Choroid plexus epithelial cell (primary cell): ENCODE measurements at regions not wholly inside any gene's neighbourhood (a gene's known extent, or its start where the extent isn't known, plus 50 kb on each side); places are given as distances from the start of the nearest gene placed in this dataset.

ENCODE experiments used
- DNase-seq: peaks from one replicate; pipeline ENCODE4 v3.0.0-alpha.2; 2010; ENCODE audit warnings: low read depth
- H3K4me3 ChIP-seq: 2 replicates; pipeline ENCODE4 v1.5.1; 2011; ENCODE audit warnings: low read depth, mild to moderate bottlenecking, control low read depth, low read length, moderate library complexity
- TF ChIP-seq, protein P1 (sequence below): conservative IDR thresholded peaks from 2 replicates; pipeline ENCODE4 v1.5.1; 2011; ENCODE audit warnings: low read depth, mild to moderate bottlenecking, control low read depth, inconsistent platforms, low read length, moderate library complexity

DNA sequence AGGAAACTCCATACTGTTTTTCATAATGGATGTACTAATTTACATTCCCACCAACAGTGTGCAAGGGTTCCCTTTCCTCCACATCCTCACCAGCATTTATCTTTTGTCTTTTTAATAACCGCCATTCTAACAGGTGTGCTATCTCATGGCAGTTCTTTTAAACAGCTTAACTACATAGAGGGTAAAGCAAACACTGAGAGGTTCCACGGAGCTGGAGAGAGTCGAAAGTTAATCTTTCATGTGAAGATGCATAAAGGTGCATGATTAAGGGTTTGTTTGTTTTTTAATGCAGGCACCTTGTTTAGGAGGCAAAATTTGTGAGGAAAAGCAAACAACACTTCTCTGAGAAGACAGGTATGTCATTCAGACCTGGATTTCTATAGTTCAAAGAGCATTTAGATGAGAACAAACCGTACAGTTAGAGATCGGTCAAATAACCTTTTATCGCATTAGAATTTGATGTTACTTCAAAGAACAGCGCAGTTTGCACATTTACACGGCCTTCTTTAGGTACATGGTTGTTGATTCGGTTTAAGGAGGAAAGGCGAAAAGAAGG, 193.9 kb downstream of the RBM26 start:
- no peak for DNase-seq
- H3K4me3 ChIP-seq = no peak overlapping the region
- TF ChIP-seq, protein P1, sequence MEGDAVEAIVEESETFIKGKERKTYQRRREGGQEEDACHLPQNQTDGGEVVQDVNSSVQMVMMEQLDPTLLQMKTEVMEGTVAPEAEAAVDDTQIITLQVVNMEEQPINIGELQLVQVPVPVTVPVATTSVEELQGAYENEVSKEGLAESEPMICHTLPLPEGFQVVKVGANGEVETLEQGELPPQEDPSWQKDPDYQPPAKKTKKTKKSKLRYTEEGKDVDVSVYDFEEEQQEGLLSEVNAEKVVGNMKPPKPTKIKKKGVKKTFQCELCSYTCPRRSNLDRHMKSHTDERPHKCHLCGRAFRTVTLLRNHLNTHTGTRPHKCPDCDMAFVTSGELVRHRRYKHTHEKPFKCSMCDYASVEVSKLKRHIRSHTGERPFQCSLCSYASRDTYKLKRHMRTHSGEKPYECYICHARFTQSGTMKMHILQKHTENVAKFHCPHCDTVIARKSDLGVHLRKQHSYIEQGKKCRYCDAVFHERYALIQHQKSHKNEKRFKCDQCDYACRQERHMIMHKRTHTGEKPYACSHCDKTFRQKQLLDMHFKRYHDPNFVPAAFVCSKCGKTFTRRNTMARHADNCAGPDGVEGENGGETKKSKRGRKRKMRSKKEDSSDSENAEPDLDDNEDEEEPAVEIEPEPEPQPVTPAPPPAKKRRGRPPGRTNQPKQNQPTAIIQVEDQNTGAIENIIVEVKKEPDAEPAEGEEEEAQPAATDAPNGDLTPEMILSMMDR = no peak

DNA sequence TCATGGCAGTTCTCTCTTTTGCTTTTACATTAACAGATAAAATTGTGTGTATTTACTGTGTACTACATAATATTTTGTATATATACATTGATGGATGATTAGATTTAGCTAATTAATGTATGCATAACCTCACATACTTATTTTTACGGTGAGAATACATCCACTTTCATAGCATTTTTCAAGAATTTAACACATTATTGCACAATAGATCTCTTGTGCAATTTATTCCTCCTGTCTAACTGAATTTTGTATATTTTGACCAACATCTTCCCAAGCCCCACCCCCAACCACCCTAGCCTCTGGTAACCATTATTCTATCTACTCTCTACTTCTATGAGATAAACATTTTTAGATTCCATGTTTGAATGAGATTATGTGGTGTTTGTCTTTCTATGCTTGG, 194.7 kb downstream of the RBM26 start:
- TF ChIP-seq, protein P1 = no peak
- no peak overlapping the region for H3K4me3 ChIP-seq
- no peak for DNase-seq

DNA sequence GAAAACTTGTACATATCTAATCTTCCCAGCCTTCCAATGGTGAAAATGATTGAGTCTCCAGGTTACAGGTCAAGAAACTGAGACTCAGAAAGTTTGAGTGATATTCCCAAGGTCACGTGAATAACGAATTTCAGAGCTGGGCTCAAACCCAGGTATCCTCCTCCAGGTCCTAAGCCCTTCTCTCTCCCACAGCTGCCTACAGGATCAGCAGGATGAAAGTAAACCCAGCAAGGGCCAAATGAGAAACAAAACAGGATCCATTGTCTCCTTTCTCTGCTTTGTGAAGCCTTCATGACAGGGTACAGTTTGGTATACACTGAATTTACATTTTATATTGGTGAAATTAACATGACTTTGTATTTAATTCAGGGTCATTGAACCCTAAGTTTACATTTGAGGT, 208.1 kb downstream of the RBM26 start:
- no peak overlapping the region for H3K4me3 ChIP-seq
- no peak for DNase-seq
- TF ChIP-seq, protein P1 = no peak

DNA sequence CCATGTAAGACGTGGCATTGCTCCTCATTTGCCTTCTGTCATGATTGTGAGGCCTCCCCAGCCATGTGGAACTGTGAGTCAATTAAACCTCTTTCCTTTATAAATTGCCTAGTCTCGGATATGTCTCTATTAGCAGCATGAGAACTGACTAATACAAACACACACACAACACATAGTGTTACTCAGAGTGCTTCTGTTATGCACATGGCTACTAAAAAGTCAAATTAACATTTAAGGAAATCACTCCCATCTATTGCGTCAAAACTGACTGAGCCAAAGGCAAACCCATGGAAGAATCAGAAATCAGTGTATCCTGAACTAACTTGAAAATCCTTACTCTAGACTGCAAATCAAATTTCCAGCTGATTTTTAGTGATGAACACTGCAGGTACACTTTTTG, 209.2 kb downstream of the RBM26 start:
- H3K4me3 ChIP-seq = no peak overlapping the region
- DNase-seq = no peak
- TF ChIP-seq, protein P1 = no peak

DNA sequence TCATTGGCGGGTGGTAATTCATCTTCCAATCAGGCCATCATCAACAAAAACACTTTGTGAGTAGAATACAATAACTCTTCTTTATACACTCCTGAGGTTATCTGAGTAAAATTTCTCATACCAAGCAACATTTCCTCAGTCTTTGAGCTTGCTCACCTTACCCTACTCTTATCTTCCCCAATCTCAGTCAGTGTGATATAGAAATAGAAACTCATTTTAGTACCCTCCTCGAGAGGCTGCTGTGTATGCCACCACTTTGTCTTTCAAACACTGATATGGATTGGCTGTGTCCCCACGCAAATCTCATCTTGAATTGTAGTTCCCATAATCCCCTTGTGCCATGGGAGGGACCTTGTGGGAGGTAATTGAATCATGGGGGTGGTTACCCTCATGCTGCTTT, 209.7 kb downstream of the RBM26 start:
- TF ChIP-seq, protein P1 = no peak
- no peak for DNase-seq
- no peak overlapping the region for H3K4me3 ChIP-seq

DNA sequence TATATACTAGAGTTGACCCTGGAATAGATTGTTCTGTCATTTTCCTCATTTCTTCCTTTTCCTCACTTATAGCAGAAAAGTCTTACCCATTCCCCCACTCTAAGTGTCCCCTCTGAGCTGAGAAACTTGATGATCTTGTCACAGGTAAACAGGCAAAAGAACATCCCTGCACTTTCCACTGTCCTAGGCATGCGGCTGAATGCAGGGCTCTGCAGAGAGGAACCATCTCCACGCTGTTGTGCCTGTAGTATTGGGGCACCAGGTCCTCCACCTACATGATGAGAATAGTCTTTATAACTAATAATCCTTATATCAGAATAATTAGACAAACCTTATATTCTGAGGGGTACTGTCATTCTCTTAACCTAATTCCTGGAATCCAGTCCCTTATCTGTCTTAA, 211.3 kb downstream of the RBM26 start:
- no peak overlapping the region for H3K4me3 ChIP-seq
- DNase-seq = no peak
- TF ChIP-seq, protein P1 = no peak

DNA sequence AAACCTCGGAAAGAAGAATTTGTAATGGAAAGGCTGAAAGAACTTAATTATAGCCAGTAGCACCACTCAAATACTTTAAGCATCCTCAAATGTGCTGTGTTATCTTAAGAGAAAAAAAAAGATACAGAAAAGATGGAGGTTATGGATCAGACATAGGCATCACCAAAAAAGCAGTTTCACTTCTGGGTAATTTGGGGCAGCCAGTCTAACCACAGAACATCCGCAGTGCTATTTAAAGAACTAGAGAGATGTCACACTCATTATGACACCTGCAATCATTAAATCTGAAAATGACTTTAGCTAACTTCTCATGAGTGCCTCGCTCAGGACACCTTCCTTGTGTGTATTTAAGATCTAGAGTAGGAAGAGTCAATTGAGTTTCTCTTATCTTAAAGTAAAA, 211.8 kb downstream of the RBM26 start:
- H3K4me3 ChIP-seq = no peak overlapping the region
- no peak for DNase-seq
- TF ChIP-seq, protein P1 = no peak
